GM13976 (cell line): ENCODE measurements at regions not wholly inside any gene's neighbourhood (a gene's known extent, or its start where the extent isn't known, plus 50 kb on each side); places are given as distances from the start of the nearest gene placed in this dataset.
A peak's percentile ranks its signal among the peaks of the same experiment; 100 is the strongest.
"Not testable (repeated sequence)": the region's sequence is repeated elsewhere in the genome, so short reads cannot be mapped to it uniquely, and the experiment has no call there.

Experiments used
- DNase-seq: peaks from one replicate; pipeline ENCODE4 v3.0.0; 2012; ENCODE audit warnings: low spot score
- CTCF ChIP-seq: IDR thresholded peaks from 2 replicates; pipeline ENCODE4 v1.5.1; 2012; ENCODE audit warnings: borderline replicate concordance, mild to moderate bottlenecking; ENCODE audit not compliant: insufficient read depth; ENCODE audit errors: extremely low read depth, missing control alignments, control extremely low read depth
- in situ Hi-C: fragments of 300-500 bp; cut with MboI; formaldehyde crosslinking; loops from one replicate; pipeline ENCODE4 v1.12.0; 2022; ENCODE audit warnings: low sequenced_read_pairs, mixed read lengths, inconsistent platforms; ENCODE audit not compliant: unreplicated experiment

- no peak for DNase-seq
- no peak for TF ChIP-seq CTCF
- in situ Hi-C loops = no loop called here
Observed at GRCh38 chr7:136441835-136442234, 426.6 kb upstream of the CHRM2 start.

- DNase-seq, in situ Hi-C loops: not testable (repeated sequence)
Observed at GRCh38 chr7:136431736-136432135, 436.7 kb upstream of the CHRM2 start.

- DNase-seq = no peak
- in situ Hi-C loops = no loop called here
- no peak for TF ChIP-seq CTCF
Observed at GRCh38 chr7:136424058-136424457, 444.4 kb upstream of the CHRM2 start.

- DNase-seq, in situ Hi-C loops: not testable (repeated sequence)
Observed at GRCh38 chr7:136419740-136420139, 442.6 kb upstream of the MTPN start.

- in situ Hi-C loops = no loop called here
- no peak for DNase-seq
Observed at GRCh38 chr7:136412952-136413351, 435.8 kb upstream of the MTPN start.

GRCh38 chr7:136405931-136406777, 429.0 kb upstream of the MTPN start:
- DNase-seq = peak; percentile 43
- in situ Hi-C loops = no loop called here
- TF ChIP-seq CTCF = peak; percentile 55

More at GRCh38 chr7:136412952-136413351, 435.8 kb upstream of the MTPN start:
- no peak for TF ChIP-seq CTCF

GRCh38 chr7:136403591-136403990, 426.4 kb upstream of the MTPN start:
- DNase-seq = no peak
- TF ChIP-seq CTCF = no peak
- in situ Hi-C loops = no loop called here
